ENCODE measurements at regions not wholly inside any gene's neighbourhood (a gene's known extent, or its start where the extent isn't known, plus 50 kb on each side); places are given as distances from the start of the nearest gene placed in this dataset.

DNA sequence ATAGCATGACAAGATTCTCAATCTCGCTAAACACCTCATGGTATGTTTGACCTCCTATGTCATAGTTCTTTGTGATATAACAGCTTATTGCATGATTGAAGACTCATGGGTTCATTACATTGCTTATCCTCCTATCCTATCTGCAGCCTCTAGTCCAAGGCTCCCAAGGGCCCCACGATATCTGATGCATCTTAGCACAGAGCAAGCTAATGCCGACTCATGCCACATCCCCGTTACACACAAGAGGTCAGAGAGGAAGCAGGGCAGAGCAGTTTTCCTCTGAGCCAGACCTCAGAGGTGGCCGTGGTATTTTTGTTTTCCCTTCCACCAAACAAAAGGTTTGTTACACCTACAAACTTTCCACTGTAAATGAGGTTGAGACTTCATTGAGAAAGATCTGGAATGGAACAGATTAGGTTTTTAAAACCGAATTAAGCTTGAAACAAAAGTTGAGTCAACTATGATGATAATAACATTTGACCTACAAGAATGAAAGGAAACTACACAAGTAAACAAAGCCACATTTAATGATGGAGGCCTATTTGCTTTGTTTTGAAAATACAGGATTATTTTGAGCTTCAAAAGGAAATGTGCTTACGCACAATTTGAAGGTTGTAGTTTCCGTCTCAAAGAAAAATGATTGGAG lies 133.9 kb upstream of the MYLIP start:
- peak in 1 of 2 donors; percentile 7 for DNase-seq (ENCODE audit: low read depth in 2 of 2)

DNA sequence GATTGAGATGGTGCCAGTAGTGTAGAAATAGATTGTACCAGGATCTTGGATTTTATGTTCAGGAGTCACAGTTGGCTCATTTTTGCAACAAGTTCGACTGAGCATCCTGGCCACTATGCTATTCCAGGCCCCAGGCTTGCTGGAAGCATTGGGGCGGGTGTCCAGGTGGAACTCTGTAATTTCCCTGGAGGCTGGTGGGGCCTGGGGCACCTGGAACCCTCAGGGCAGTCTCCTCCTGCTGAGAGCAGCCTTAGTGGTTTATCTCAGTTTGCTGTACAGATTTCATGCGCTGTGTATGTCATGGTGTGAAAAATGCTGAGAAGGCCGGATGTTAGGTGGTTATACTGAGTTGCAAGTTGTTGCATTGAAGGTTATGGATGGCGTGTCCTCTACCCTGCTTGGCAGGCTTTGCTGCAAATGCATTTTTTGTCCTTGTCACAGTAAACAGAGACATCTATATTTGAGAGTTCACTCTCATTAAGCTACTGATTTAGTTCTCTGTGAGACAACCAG lies 135.1 kb upstream of the MYLIP start:
- no peak for DNase-seq (ENCODE audit: low read depth in 2 of 2)

DNA sequence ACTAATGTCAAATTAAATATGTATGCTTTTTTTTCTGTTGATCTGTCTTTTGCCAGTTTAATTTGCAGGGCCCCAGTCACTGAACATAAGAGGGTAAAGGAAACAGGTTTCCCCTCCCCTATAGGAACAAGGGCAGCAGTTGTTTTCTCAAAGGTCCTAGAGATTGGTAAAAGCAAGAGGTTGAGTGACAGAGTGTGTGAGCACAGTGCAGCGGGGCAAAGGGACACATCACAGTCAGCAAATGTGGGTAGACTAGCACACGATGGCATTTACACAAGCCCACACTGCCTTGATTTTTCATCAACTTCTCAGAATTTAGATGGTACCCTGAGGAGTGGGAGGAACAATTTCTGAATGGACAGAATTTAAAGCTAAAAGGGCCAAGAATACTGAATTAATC lies 138.7 kb upstream of the MYLIP start:
- no peak for DNase-seq (ENCODE audit: low read depth in 2 of 2)

DNA sequence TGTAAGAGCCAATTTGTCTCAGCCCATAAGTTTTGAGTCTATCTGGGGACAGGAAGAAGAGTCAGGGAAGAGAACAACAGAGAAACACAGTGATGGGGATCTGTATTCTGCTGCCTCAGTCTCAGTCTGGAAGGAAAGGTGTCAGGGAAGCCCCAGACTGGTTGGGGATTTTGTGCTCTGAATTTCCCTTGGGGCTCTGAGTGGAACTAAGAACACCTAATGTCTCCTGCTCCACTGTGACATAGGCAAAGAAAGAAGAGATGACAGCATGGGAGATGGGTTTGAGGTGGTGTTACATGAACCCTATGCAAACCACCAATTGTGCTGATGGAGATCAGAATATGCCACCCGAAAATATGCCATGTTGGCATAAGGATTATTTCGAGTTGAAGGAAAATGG lies 139.5 kb upstream of the MYLIP start:
- no peak for DNase-seq (ENCODE audit: low read depth in 2 of 2)

DNA sequence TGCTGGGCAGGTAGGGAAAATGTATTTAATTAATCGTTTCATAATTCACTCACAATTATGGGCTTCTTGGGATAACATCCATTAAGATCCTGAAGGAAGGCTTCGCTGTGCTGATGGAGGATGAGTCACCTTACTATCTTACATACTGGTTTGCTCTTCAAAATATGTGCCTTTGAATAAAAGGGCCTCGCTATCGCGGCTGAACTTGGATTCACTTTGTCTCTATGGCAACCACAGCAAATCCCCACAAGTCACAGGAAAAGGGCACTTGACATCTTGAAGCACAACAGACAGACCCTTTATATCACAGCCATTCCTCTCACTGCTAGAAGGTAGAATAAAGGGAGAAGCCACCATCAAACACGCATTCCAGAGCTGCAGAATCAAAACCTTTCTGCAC lies 141.3 kb upstream of the MYLIP start:
- no peak for DNase-seq (ENCODE audit: low read depth in 2 of 2)

DNA sequence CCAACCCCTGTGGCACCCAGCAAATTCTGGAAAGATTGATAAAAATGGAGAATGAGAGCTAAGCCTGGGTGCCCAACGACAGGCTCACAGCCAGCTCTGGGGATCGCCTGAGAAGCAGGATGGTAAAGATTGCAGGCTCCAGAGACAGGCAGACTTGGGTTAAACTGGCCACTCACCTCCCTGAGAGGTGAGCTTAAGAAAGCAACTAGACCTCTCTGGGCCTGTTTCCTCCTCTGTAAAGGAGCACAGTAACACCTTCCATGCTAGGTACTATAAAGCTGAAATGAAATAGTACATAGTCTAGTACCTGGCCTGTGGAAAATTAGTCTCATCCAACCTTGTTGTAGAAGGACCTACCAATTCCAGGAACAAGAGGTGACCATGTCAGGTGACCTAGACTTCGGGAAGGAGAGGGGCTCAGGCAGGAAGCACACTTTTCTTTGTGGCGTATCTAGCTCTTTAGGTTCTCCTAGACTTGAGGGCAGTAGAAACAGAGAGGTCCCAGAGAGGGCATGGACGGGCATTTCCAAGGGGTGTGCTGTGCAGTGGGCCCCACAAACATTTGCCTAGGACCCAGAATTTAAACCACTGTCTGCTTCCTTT lies 142.8 kb upstream of the MYLIP start:
- no peak for DNase-seq (ENCODE audit: low read depth in 2 of 2)

DNA sequence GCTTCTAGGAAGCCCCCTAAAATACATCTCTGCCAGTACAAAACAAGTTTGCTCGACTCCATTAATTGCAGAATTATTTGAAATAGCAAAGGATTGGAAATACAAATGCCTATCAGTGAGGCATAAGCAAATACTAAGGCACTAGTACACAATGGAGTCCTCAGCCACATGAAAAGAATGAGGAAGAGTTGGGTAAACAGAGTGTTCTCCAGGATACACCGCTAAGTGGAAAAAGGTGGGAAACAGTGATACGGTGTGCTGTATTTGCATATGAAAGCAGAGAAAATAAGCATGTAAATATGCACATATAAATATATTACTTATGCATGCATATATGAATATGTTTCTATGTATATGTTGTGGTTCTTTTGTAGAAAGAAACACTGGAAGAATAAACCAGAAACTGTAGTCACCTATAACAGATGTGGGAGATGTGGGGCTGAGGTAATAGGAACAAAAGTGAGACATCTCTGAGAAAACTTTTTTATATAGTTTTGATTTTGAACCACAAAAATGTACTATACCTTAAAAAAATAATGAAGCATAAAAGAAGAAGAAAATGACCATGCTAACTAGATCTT lies 143.4 kb upstream of the MYLIP start:
- no peak for DNase-seq (ENCODE audit: low read depth in 2 of 2)

DNA sequence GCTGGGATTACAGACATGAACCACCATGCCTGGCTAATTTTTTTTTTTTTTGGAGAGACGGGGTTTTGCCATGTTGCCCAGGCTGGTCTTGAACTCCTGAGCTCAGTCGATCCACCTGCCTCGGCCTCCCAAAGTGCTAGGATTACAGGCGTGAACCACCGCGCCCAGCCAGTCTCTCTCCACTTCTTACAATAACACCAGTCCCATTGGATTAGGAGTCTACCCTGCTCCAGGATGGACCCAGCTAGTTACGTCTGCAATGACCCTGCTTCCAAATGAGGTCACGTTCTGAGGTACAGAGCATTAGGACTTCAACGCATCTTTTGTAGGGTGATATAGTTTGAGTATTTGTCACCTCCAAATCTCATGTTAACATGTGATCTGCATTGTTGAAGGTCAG lies 146.9 kb upstream of the MYLIP start:
- DNase-seq (ENCODE audit: low read depth in 2 of 2), result no peak

DNA sequence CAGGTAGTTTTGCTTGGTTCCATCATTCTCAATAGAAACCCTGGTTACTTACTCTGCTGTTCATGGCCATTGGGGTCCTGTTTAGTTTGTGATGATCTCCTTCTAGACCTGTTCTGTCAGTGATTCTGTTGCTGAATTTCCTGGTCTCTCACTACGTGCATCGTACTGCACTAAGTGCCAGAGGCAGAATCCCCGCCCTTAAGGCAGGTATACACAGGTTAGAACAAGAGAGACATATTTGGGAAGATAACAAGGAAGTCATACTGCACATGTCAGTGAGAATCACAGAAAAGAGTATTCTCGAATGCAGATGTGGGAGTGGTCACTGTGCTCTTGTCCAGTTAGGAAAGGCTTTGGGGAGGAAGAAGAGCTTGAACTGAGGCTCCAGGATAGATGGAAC lies 148.1 kb upstream of the MYLIP start:
- no peak for DNase-seq (ENCODE audit: low read depth in 2 of 2)

DNA sequence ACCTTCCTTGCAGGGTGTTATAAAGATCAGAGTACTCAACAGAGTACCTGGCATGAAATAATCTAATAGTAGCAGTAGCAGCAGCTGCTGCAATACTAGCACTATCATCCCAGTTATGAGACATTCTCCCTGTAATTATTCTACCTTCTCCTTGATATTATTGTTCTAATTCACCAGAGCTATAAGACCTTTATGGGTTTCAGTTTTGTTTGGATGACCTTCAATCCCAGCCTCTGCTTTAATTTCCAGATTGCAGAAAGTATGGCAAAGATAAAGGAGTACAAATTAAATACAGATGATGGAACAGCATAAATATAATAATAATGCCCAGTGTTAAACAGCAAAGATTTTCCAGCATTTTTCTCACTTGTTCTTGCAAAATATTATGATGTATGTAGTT lies 150.5 kb upstream of the MYLIP start:
- no peak for DNase-seq (ENCODE audit: low read depth in 2 of 2)

DNA sequence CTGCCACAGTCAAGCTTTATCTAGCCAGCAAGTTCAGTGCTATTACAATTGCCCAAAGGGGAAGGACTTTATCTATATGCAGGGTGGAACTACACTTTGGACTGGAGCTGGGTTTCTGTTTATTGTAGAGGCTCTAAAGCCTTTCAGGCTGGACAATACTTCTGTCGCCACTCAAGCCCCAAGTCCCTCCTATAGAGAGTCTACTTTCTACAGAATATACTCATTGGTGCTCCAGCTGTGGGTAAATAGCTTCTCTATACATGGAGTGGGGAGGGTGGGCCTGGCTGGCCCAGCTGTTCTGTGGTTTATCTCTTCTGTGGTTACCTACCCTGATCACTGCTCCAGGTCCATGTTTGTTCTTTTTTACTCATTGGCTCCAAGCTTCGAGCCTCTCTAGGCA lies 151.8 kb upstream of the MYLIP start:
- DNase-seq (ENCODE audit: low read depth in 2 of 2), result no peak

DNA sequence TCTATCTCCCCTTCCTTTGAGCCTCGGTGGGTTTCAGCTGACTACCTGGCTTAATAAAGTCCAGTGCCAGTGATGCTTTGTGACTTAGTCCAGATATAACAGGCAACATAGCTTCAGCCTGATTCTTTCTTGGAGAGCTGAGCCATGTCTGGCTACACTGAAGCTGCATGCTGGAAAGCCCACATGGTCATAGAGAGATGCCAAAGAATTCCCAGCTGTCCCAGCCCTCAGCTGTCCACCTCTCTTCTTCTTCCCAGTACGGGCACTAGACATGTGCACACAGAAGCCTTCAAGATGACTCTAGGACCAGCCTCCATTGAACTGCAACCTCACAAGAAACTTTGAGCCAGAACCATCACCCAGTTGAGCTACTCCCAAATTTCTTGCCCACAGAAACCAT lies 154.1 kb upstream of the MYLIP start:
- DNase-seq (ENCODE audit: low read depth in 2 of 2), result no peak

DNA sequence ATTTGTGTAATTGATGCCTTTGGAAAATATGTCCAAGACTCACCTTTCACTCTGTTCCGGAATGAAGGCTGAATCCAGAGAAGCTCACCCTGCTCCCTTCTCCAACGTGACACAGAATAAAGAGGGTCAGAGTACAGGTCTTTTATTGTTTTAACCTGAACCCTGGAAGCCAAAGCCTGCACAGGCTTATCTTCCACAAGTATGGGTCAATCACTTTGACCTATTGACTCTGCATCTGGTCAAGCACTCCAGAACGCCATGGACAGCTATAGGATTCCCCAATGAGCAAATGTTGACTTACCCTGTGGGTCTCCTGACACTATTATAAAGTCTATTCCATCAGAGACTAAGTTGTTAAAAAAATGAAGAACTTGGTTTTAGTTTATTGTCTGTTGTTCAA lies 158.4 kb upstream of the MYLIP start:
- DNase-seq (ENCODE audit: low read depth in 2 of 2), result no peak

DNA sequence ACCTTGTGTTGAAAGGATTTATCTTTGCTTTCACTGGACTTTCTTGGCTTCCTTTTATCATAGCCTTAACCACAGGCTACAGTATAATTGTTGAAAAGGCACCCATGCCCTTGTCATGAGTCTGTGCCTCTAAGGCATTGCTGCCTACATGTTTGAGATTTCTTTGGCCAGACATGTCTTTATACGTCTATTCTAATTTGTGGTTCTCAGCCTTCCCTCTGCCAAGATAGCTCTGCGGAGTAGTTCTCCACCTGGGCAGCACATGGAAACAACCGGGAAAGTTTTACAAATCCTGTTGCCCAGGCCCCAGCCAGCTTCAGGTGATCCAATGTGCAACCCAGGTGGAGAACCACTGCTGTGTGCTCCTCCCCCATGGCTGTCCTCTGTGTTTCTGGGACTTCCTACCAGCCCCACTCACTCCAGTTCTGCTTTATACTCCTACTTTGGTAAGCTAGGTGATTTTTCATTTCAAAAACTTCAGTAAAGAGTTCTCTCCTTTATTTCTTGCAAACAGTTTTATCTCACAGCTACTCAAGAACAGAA lies 159.6 kb upstream of the MYLIP start:
- DNase-seq (ENCODE audit: low read depth in 2 of 2), result no peak

DNA sequence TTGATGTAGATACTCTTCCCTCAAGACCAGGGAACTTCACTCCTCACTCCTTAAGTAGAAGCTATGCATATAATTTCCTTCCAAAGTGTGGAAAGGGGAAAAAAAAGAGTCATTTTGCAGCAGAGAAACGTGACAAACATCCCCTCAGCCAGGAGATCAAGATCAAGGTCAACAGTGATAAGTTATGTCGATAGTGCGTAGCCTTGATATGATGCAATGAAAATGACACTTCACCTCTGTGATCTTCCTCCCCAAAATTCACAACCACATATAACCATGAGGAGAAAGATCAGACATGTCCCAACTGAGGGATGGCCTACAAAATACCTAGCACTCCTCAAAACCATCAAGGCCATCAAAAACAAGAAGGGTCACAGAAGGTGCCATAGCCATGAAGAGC lies 160.4 kb upstream of the MYLIP start:
- DNase-seq (ENCODE audit: low read depth in 2 of 2), result no peak

DNA sequence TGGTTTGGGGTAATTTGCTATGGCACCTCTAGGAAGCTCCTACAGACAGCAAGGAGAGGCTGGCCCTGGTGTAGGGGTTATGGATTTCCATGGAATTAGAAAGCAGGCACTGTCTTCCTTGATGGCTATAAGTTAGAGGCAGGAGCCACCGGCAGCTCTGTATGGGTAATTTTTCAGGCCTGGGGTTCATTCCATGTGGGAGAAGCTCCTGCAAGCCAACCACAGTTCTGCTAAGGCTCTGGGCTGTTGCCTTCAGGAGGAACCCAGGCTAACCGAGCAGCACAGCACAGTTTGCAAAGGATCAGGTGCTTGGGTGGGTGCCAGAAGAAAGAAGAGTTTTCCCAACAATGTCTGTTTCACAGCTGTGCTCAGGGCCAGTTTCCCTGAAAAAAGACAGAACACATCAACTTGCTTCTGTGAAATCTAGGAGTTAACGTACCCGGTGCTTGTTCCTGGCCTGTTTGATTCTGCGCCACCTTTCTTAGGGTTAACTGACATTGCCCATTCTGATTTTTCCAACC lies 162.8 kb upstream of the MYLIP start:
- no peak for DNase-seq (ENCODE audit: low read depth in 2 of 2)

DNA sequence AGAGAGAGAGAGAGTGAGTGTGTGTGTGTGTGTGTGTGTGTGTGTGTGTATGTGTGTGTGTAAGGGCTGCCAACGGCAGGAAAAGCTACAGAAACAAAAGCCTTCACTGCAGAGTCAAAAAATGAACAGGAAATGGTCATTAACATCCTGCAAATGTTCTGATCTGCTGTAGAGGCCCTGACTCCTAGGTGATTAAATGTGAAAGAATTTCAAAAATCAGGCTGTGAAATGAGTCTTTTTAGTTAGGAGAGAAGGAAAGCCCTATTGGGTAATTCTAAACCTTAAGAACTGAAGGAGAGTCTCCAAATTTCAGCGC lies 166.5 kb upstream of the MYLIP start:
- peak; percentile 93 to 95 for DNase-seq (ENCODE audit: low read depth in 2 of 2)

DNA sequence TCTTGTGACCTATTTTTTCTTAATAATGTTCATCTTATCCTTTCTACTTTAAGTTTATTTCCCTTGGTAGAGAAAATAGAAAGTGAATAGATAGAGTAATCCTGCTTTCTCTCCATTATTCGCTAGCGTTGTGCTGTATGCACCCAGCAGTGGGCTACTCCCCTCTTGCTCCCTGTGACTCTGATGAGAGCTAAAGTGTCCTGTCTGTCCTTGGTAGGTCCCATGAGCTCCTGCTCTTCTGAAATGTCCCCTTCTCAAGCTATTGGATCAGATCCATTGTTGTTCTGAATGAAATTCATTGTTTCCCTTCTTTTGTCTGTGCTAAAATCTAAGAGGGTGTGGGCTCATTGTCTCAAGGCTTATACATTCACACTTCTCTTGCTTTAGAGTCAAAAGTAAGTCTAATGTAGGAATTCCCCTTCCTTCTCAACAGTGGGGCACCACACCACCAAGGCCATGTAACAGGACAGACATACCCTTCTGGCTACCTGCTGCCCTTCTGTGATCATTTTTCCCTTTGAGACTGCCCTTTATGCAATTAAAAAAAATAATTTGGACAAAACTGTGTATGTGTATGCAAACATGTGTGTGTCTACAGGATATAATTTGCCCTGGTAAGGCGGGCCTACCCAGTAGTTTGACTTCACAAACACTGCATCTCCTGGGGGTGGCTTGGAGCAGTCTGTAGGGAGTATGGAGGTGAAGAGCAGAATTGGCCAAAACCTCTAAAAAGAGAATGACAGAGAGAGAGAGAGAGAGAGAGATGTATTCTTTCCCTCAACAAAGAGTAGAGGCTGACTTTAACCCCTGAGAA lies 167.0 kb upstream of the MYLIP start:
- no peak for DNase-seq (ENCODE audit: low read depth in 2 of 2)

DNA sequence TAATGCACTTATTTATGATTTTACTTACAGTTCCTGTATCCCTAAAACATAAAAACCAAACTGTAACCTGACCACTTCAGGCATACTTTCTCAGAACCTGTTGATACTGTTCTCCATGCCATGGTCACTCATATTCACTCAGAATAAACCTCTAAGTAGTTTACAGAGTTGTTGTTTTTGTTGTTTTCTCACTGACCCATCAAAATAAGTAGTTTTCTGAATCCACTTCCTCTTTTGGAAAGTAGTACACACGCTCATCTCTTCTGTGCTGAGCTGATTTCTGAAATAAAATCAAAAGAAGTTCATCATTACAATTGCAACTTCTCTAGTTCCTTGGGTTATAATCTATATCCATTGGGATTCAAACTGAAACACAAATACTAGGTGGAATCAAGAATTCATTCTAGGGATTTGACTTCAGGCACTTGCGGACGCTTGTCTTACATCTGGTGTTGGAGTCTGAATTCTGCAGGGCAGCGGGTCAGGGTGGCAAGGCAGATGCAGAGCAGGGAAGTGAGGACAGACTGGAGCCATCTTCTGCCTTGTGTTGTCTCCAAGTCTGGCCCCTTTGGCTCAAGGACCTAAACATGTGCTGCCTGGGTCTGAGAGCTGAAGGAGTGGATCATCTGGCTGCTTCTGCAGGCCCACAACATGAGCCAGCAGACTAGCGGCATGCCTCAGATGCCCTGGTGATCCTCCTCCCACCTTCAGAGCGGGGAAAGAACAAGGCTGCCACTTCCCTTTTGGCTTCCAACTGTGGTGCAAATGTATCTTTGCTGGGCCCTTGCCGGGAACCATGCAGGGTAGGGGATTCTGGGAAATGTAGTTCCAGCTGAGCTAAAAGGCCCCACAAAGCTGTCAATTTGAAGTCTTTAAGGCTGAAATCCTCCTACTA lies 167.9 kb upstream of the MYLIP start:
- DNase-seq (ENCODE audit: low read depth in 2 of 2), result no peak

DNA sequence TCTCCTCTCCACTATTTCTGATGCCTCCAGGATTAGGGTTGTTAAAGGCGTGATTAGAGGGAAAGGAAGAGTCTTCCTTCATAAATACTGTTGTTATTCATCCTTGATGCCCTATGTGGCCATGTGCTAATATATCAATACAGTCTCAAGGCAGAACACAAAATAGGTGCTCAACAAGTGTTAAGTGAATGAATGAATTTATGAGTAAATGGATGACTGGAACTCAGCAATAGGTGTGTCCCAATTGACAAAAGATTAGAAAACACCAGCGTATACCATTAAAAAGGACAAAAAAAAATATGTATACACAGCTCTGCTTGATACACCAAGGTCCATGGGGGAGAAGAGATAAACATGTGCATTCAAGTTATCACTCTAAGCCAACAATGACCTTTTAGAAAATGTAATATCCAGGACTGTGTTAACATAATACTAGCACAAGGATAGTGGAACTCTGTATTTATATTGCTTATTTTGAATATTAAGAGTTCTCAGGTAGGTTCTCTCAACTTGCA lies 171.2 kb upstream of the MYLIP start:
- no peak for DNase-seq (ENCODE audit: low read depth in 2 of 2)

All from dermis microvascular lymphatic vessel endothelial cell (primary cell).